Epithelial cell of esophagus (primary cell): ENCODE measurements at regions not wholly inside any gene's neighbourhood (a gene's known extent, or its start where the extent isn't known, plus 50 kb on each side); places are given as distances from the start of the nearest gene placed in this dataset.

Experiments
- DNase-seq: peaks from one replicate; pipeline ENCODE4 v3.0.0; 2010; ENCODE audit warnings: low read depth
- H3K4me3 ChIP-seq: 2 replicates; pipeline ENCODE4 v1.5.1; 2011; ENCODE audit warnings: mild to moderate bottlenecking, low read length, control low read depth
- CTCF ChIP-seq: IDR thresholded peaks from 2 replicates; pipeline ENCODE4 v1.5.1; 2011; ENCODE audit warnings: low read depth, mild to moderate bottlenecking, low read length, control low read depth, inconsistent platforms; ENCODE audit not compliant: insufficient read depth; ENCODE audit errors: missing control alignments

- TF ChIP-seq CTCF, result no peak
- no peak overlapping the region for H3K4me3 ChIP-seq
- no peak for DNase-seq
Observed at GRCh38 chr15:98493966-98494511, 154.3 kb upstream of the IGF1R start.

GRCh38 chr15:98501192-98501591 lies 147.1 kb upstream of the IGF1R start:
- TF ChIP-seq CTCF, result no peak
- DNase-seq, result no peak
- no peak overlapping the region for H3K4me3 ChIP-seq

GRCh38 chr15:98501632-98502031 lies 146.7 kb upstream of the IGF1R start:
- TF ChIP-seq CTCF, result no peak
- no peak overlapping the region for H3K4me3 ChIP-seq
- no peak for DNase-seq

GRCh38 chr15:98503970-98504369 lies 144.4 kb upstream of the IGF1R start:
- TF ChIP-seq CTCF, result no peak
- peak; percentile 6 for DNase-seq
- H3K4me3 ChIP-seq, result no peak overlapping the region

- no peak overlapping the region for H3K4me3 ChIP-seq
- TF ChIP-seq CTCF, result no peak
- DNase-seq, result no peak
Observed at GRCh38 chr15:98504998-98505397, 143.3 kb upstream of the IGF1R start.

- no peak for TF ChIP-seq CTCF
- no peak for DNase-seq
Observed at GRCh38 chr15:98505611-98506031, 142.7 kb upstream of the IGF1R start.

GRCh38 chr15:98506172-98506571 lies 142.2 kb upstream of the IGF1R start:
- H3K4me3 ChIP-seq, result no peak overlapping the region
- no peak for TF ChIP-seq CTCF
- no peak for DNase-seq

More at GRCh38 chr15:98505611-98506031, 142.7 kb upstream of the IGF1R start:
- no peak overlapping the region for H3K4me3 ChIP-seq
